Epidermal melanocyte (primary cell): ENCODE measurements at regions not wholly inside any gene's neighbourhood (a gene's known extent, or its start where the extent isn't known, plus 50 kb on each side); places are given as distances from the start of the nearest gene placed in this dataset.

Experiments used
- DNase-seq: peaks from one replicate; pipeline ENCODE4 v3.0.0; 2011; ENCODE audit warnings: low spot score; ENCODE audit not compliant: insufficient read length

- no peak for DNase-seq
These were observed 261.1 kb upstream of the CITED2 start for GRCh38 chr6:139635401-139636130.

GRCh38 chr6:139632840-139633239 lies 258.4 kb upstream of the CITED2 start:
- no peak for DNase-seq

DNA sequence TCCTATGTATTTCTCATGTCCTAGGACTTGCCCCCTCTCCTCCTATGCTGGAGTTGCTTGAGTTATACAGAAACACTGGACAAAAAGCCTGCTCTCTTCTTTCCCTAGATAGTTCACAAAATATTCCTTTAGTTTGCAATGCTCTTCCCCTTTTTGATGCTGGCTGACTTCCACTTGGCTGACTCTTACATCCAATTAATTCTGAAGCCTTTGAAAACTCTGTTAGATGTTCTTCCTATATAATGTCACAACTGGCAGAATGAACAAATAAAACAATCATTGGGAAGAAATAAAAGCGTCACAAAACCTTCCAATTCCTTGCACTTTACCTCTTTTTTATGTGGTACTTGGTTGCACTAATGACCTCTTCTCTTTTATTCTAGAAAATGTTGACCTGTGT lies 253.8 kb upstream of the CITED2 start:
- no peak for DNase-seq

GRCh38 chr6:139627091-139627490 lies 252.6 kb upstream of the CITED2 start:
- DNase-seq, result no peak

GRCh38 chr6:139625998-139626975 lies 251.8 kb upstream of the CITED2 start:
- no peak for DNase-seq

DNA sequence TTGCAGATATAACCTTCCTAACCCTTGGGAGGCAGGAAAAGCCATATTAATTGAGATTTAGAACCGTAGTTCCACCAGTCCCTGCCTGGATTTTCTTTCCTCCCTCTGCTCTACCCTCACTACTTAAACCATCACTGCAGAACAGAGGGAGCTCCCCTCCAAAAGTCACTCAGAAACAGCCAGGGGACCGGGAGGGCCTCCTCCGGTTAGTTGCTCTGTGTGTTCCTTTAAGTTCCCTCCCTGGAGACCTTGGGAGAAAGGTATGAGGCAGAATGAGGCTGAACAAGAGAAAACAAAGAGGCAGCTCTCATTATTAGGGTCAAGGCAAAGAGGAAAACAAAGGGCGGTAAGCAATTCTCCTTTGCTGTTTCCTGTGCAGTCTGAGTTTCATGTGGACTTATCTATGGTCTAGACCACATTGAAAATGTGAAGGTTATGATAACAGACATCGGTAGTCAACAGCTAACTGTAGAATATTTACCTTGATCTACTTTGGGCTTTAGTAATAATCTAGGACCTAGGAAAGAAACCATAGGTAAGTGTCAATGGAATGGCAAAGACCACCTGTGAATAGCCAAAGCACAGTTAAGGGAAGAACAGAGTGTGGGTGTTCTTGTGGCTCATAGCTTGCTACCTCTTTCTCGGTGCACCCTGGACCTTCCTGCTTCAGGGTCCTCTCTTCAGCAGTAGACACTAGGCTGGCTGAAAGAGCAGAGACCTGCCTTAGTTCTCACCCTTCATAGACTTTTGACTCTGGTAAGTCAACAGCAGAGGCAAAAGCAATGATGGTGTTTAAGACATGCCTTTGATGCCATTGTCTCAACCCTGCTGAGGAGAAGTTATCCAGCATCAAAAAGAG lies 250.9 kb upstream of the CITED2 start:
- DNase-seq, result no peak

DNA sequence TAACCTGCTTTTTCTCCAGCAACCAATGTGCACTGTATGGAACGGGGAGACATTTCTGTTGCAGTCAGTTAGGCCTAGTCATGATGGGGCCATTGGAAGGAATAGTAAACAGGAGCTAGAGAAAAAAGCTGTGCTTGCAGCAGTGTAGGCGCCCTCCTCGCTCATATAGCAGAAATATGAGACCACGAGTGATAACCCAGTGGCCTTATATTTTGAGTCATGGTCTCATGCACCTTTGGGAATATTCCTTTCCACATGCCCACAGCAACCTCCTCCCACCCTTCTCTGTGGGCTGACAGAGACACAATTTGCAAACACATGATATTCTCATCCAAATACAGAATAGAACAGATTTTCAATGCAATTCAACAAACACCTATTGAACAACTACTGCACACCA lies 248.9 kb upstream of the CITED2 start:
- DNase-seq, result no peak

GRCh38 chr6:139613496-139613895 lies 239.0 kb upstream of the CITED2 start:
- no peak for DNase-seq

DNA sequence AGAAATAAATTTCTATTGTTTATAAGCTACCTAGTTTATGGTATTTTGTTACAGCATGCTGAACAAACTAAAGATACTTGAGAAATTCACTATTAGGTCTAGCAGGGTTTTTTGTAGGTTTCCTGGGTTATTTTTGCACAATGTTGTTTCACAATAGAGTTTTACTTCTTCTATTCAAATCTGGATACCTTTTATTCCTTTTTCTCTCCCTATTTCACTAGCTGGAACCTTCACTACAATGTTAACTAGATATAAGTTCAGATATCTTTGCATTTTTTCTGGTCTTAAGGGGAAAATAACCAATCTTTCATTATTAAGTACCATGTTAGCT lies 237.7 kb upstream of the CITED2 start:
- no peak for DNase-seq

DNA sequence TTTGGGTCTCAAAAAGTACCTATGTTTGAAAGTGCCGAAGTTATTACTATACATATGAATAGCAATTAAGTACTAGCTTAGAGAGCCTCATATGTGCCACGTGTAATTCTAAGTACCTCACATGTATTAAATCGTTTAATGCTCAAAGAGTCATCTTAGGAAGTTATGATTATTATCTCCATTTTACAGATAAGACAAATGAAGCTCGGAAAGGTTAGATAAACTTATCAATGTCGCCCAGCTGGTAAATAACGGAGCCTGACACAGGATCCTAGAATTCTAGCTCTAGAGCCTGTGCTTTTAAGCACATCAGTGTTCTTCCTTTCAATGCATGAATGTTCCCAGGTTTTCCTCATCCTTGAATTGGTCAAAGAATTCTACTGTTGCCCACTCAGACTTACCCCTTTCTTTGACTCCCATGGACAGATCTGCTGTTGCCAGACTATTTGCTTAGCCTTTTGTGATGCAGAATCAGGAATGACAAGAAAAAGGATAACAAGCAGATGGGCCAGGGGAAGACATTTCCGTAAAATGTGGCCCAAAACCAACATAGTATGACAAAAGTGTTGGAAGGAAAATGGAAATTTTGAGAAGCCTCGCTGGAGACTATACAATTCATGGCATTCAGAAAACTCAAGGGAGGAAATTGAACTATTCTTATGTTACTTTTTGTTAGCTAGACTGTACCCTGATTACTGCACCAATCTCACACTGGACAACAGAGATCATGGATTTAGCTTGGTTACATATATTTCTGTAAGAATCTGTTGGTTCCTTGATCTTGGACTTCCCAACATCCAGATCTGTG lies 237.1 kb upstream of the CITED2 start:
- DNase-seq, result no peak

- no peak for DNase-seq
These were observed 234.2 kb upstream of the CITED2 start for GRCh38 chr6:139608466-139609261.

- no peak for DNase-seq
These were observed 230.9 kb upstream of the CITED2 start for GRCh38 chr6:139605350-139605749.

DNA sequence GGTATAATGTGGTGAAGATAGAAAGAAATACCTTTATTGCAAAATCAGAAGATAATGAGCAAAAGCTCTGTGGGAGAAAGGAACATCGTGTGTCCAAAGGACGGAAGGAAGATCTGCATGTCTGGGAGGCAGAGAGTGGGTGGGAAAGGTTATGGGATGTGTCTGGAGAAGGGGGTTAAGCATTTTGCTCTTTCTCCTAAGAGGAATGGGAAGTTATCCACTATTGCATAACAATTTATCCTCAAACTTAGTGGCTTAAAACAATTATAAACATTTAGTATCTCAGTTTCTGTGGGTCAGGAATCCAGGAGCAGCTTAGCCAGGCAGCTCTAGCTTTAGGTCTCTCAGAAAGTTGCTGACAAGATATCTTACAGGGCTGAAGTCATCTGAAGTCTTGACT lies 229.1 kb upstream of the CITED2 start:
- no peak for DNase-seq

DNA sequence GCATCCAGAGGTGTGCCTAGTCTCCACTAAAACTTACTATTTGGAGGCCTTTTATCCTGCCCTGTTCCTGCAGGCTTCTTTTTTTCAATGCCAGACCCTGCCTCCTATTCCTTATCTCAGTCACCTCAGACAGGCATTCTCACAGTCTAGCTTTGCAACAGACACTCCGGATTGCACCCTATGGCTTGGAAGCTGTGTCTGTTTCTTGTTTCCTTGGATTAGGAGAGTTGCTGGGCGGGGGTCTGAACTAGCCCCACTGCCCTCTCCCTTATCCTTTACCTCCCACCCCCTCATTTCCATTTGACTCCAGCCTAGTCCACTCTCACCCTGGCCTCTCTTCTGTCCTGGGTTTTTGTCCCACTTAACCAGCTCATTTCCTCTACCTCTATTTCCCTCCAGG lies 228.1 kb upstream of the CITED2 start:
- no peak for DNase-seq

DNA sequence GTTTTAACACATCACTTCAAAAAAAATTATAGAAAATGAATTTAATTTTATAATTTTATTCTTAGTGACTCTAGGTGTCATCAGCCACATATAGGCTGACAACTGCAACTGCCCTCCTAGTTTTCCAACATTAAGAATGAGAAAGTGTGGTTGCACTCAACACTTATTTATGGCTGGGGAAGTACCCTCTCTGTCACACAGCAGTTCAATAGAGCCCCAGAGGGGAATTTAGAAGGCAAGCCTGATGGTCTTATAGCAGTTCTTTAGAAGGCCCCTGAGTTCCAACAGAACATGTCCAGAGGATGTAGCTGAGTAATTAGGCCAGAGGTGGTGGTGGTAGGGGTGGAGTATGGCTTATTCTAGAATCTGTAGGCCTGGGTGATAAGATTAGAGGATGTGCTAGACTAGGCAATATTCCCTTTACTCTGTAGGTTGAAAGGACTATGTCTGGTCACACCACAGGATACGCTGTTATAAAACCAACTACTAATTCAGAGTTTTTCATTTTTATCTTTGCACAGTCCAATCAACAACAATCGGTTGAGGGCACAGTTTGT lies 226.5 kb upstream of the CITED2 start:
- no peak for DNase-seq

DNA sequence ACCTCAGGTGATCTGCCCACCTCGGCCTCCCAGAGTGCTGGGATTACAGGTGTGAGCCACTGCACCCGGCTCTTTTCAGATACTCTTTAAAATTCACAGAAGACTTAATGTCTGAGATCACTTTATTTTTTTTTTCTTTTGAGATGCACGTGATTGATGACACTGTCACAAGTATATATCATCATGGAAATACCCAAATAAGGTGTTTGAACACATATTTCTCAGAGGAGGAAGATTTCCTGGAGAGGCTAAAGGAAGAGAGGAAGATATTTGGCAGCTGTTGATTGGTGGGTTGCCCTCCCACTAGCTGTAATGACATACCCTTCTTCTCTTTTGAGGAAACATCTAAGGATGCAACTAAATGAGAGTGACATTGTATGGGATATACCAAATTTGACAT lies 225.9 kb upstream of the CITED2 start:
- DNase-seq, result no peak

- peak; percentile 57 for DNase-seq
These were observed 223.6 kb upstream of the CITED2 start for GRCh38 chr6:139597771-139598755.

- no peak for DNase-seq
These were observed 222.8 kb upstream of the CITED2 start for GRCh38 chr6:139597087-139597763.
